HG02973 (cell line): ENCODE measurements at regions not wholly inside any gene's neighbourhood (a gene's known extent, or its start where the extent isn't known, plus 50 kb on each side); places are given as distances from the start of the nearest gene placed in this dataset.
"Not testable (repeated sequence)": the region's sequence is repeated elsewhere in the genome, so short reads cannot be mapped to it uniquely, and the experiment has no call there.

Source experiments
- ATAC-seq: cut with Tn5 transposase; IDR thresholded peaks from one replicate; pipeline ENCODE4 v1.9.1; 2021; ENCODE audit warnings: moderate library complexity; ENCODE audit not compliant: unreplicated experiment

DNA sequence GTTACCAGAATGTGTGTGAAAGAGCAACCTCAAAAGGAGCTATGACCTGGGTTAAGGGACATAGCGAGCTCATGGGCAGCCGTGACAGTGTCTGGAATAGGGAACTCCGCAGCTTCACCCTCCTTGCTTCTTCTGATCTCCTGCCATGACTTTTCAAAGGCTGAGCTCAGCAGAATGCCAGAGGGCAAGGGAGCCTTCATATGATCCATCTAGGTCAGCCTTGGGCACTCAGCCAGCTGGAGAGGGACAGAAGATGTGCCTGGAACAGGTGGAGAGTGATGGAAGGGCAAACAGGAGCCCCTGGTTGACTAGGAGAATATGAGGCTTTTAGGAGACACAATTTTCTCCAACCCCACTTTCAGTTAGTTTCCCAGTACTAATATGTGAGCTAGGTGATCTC, 352.8 kb upstream of the FRG2C start:
- ATAC-seq = not testable (repeated sequence)

DNA sequence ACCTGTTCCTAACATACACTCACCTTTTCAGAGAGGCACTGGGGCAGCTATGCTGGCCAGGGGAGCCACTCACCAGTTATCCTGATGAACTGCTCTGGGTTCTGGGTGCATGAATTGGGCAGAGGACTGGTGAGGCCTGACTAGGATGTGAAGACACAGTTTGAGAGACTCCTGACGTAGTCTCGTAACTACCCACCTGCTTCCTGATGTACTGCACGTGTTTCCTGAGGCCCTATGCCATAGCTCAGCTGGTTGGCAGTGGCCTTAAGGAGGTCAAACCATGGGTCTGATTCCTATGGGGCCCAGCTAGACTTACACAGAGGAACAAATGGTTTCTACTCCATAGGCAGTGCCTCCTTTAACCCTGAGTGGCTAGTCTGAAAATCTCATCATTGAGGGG, 351.7 kb upstream of the FRG2C start:
- not testable (repeated sequence) for ATAC-seq

DNA sequence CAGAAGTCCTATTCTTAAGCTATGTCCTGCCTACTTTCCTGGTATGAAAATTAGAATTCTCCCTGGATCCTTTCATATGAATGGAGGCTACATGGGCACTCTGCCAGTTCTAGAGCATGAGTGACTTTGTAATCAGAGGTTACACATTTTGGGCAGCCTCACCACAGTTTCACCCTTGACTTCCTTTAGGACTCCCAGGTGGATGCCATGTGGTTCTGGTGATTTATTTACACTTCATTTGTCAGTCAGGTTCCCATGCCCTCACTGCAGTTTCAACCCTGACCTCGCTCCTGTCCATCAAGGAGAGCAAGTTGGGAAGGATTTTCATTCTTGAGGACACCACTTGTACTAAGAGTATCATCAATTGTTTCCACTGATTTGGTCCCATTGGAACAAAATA, 344.4 kb upstream of the FRG2C start:
- ATAC-seq = not testable (repeated sequence)

DNA sequence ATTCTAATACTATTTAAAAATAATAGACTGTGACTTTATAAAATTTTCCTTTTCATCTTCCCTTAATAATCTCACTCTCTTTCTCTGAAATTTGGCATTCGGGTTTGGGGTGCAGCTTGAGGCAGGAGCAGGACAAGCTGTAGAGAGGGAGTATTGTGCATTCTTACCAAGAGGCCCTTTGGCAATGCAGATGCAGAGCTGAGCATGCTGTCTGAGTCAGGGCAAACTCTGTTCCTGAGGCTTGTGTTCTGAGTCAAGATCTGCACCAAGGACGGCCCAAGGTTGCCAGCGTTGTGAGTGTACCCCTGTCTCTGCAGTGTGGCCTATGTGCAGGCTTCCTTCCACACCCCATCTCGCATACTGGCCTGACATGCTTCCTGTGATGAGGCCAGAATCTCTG, 343.8 kb upstream of the FRG2C start:
- ATAC-seq = no peak

DNA sequence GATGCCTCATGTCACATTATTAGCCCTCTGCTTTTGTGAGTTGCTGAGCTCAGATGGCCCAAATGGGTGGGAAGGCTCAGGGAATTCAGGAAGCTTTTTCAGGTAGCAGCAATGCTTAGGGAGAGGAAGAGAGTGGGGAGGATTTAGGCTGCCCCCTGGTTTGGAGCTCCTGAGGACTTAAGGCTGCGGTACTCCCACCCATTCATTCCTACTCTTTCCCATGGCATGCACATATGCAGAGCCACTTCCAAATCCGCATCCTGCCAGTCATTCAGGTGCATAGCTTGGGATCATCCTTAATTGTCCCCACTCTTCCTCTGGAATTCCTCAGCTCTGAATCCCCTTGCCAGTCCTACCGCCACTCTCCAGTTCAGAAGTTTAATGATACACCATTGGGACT, 343.1 kb upstream of the FRG2C start:
- no peak for ATAC-seq

DNA sequence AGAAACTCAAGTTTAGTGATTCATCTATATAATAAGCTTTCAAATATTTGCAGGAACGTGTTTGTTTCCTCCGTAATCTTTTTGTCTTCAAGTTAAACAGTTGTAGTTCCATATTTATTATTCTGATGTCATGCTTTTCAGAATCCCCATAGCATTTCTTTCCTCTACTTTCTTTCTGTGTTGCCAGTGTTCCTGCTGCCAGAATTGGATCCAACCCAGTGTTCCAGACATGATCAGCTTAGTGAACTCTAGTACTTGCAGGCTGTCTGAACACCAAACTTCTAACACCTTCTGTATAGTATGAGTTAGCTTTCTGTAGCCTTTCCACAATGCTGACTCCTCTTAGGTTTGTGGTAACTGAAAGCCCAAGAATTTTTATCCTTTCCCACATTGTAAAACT, 340.2 kb upstream of the FRG2C start:
- ATAC-seq = not testable (repeated sequence)

DNA sequence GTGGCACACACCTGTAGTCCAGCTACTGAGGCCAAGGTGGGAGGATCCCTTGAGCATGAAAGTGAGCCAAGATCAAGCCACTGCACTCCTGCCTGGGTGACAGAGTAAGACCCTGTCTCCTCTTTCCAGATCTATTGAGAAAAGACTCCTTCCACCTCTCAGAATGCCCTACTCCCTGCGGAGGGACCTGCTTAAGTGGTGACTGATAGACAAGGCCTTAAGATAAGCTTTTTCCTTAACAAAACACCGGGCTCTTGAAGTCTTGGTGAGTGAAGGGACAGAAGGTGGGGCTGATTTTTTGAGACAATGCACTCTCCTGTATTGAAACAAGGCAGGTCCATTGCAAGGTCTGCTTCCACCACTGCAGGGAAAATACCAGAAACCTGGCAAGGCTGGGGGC, 338.4 kb upstream of the FRG2C start:
- ATAC-seq = no peak

DNA sequence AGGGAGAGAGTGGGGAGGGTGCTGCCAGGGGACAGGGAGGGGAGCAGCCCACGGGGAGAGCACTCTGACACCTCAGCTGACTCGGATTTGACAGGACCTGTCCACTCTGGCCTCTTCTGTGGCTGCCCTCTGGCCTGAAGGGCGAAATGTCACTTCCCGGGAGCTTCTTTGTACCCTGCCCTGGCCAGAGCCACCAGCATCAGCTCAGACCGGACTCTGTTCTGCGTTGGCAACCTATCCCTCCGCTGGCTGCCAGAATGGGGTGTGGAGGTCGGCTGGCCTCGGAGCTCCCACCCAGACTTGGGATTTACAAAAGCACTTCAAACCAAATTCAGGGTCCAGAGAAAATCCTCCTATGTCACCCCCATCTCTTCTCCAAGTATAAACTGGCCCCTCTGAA, 336.7 kb upstream of the FRG2C start:
- ATAC-seq = no peak

DNA sequence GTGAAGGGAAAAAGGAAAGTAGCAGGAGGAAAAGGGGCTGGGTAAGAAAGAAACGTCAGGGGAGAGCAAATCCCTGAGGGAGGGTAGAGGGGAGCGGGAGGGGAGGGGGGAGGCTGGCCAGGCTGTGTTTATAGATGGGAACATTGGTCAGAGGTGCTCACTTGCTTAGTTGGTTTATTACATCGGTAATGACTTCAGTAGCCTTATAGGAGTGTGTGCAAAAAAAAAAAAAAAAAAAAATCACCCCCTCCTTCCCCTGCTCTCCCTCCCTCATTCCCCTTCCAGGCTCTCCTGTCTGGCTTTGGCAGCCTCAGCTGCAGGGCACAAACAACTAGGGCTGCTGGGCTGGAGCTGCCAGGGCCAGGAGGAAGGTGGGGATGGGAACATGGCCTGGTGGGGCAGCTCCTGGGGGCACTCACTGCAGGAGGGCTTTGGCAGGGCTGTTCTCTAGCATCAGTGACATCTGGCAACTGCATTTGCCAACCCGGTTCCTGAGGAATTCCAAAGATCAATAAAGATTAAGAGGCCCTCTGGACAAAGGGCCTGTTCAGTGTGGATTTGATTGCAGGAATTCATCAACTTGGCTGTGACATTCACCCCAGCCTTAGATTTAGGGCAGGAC, 334.5 kb upstream of the FRG2C start:
- no peak for ATAC-seq

DNA sequence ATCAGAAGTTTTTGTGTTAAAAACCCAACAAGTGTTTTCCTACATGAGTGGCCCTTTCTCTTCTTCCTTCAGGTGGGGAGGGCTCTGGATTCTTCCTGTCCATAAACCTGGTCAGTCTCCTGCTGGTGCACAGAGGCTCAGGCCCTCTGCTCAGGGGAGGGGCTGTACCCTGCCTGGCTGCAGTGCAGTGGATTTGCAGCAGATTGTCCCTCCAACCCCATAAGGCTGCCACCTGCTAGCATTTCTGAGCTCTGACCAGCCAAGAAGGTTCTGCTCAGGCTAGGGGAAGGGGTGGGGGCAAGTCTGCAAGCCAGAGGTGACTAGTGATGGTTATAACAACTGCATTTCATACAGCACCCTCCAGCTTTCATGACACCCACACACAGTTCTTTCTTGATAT, 333.7 kb upstream of the FRG2C start:
- ATAC-seq = not testable (repeated sequence)

DNA sequence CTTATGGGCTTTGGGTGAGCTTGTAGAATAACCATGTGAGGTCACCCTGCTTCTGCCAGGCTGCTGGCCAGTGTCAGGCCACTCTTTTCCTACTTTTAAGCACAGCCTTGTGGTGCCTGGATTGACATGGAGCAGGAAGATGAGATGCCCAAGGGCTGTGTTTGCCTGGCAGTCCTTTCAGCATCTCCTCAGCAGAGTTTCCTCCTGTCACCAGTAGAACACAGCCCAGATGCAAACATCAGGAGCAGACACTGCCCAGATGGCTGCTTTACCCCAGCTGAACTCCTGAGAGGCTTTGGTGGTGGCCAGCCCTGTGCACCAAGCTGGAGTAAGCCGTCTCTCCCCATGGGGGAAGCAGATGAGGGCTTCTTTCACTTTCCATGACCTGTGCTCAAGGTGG, 332.0 kb upstream of the FRG2C start:
- not testable (repeated sequence) for ATAC-seq

DNA sequence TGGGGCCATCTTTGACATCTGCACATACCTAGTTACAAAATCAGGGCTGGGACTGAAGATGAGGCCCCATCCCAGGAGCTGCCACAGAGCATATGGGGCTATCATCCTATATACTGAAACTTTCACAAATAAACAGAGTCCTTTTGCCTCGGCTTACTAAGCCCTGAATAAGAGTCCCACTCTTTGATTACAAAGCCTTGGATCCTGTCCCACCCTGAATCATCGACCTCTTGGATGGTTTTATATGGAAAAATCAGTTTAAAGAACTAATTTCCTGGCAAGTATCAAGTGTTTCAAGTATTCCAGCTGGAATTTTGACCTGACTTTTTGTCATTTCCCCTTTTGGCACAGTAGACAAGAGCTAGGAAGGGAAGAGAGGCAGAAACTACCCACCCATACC, 331.3 kb upstream of the FRG2C start:
- ATAC-seq = no peak

DNA sequence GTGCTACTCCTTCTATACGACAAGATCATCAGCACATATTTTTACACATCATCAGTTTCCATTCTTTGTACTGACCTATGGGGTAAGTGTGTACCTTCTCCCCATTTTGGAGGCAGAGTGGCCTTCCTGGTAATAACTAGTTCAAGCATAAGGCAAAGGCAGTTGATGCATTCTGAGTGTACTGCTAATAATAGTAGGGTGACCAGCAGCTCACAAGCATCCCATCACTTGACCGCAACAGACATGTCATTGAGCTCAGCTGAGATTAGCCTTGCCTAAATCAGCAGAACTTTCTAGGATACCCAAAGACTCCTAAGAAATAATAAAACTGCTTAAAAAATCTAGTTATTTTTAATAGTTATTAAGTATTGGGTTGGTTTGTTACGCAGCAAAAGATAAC, 329.8 kb upstream of the FRG2C start:
- ATAC-seq = no peak

DNA sequence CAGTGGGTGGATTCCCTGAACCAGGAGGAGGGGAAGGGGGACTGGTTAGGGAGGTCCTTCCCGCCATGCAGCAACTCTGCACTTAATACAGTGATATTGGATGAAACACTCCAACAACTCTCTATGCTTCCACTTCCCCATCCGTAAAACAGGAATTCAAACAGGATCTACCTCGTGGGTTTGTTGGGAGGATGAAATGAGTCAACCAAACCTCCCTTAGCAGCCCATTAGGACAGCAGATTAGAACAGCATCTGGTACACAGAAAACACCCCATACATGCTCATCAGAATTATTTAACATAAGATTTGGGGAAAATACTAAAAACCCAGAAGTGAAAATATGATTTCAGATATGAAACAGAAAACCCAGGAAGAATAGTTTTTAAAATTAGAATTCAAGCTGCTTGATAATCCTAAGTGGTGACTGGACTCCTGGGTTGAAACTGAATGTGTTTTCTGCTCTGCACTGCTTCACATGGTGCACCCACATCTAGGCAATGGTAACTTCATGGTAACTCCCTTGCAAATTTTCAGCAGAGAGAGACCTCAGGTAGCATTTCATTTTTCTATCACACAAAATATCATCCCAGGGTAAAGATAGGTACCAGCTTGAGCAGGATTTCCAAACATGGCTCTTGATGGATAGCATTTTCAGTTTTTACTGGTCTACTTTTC, 326.8 kb upstream of the FRG2C start:
- ATAC-seq = no peak

DNA sequence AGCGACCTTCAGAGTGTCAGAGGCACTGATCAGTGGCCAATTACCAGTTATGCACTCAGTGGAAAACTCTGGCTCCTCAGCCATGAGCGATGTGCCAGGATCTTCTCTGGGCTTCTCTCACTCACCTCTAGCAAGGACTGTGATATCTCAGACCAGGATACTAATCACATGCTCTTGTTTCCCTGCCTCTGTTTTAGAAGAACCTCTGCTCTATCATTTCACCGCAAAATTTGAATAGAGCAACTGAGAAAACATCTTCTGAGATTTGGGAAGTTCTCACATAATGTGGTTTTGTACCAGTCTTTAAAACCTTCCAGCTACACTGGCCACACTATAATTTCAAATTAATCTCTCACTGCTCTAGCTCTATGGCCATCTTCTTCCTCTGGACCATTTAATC, 325.8 kb upstream of the FRG2C start:
- ATAC-seq = no peak

DNA sequence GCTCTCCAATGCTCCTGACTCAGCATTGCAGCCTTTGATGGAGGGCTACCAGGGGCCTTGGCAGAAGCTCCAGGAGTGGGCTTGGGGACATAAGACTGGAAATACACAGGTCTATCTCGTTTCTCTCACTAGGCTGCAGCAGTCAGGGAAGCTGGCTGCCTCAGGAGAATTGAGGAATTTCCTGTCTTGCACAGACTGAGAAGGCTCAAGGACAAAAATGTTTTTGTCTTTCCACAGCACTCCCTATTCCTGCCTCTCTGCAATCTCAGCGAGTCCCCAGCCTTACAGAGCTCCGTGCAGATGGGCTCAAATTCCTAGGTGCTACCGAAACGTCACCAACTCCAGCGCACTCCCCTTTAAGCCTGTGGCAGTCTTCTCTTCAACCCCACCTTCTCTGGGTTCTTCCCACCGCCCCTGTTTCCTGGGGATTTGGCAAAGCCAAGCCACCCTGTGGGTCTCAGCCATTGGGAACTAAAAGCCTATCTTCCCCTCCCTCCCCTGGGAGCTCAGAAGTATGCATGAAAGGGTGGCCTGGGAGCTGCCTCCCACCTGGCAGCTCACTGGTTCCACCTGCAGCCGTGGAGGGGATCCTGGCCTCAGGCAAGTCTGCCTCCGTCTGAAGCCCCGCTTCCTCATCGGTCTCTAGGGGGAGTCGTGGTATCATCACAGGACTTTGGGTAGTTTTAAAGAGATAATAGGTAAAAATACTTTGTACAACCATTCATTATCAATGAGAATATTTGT, 322.6 kb upstream of the FRG2C start:
- no peak for ATAC-seq

DNA sequence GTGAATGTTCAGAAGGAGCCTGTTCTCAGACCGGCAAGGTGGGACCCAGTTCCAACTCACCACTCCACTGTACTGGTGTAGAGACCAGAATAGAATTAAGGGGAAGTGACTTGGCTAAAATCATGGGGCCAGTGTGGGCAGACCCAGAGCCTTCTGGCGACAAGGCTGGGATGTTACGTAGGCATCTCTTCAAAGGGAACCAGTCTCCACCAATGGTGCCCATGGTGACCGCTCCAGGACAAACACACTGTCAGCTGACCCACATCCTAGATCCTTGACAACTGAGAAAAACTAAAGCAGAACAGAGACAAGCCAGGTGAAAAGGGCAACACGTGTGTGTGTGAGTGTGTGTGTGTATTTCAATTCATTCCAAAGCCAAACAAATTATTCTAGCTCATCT, 321.7 kb upstream of the FRG2C start:
- ATAC-seq = no peak

DNA sequence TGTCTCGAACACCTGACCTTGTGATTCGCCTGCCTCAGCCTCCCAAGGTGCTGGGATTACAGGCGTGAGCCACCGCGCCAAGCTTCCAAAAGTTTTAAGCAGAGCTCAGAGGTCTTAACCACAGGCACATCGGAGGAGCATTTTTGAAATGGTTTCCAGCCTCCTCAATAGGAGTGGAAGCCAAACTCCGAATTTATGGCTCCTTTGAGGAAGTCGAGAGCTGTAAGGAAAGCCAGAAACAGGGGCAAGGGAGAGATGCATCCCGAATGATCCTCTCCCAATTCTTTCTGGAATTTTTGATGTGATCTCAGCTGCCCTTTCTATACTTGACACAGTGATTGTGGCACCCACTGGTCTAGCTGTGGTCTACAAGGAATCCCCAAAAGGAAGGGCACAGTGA, 313.6 kb upstream of the FRG2C start:
- ATAC-seq = not testable (repeated sequence)

DNA sequence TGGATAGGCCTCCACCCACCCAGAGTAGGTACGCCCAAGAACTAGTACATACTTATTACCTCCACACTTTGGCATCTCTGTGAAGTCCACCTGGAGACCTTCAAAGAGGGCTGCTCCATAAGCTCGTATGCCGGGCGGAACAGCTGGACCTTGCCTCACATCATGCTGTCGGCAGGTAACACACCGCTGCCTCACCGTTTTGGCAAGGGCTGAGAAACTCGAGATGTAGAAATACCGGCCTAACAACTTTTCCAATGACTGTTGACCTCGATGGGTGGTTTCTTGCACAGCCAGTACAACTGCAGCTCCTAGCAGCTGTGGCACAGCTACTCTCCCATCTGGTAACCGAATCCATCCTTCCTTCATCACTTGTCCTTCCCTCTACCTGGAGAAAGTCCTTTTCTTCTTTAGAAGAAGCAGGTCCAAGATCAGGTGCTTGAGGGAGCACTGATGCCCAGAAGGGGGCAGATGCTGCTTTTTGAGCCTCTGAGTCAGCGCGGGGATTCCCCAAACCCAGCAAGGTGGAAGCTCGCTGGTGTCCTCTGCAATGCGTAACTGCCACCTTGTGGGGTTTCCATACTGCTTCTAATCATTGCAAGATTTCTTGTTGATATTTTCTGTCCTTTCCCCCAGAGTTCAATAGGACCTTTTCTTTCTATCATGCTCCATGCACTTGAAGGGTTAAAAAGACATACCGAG, 301.9 kb upstream of the FRG2C start:
- not testable (repeated sequence) for ATAC-seq

DNA sequence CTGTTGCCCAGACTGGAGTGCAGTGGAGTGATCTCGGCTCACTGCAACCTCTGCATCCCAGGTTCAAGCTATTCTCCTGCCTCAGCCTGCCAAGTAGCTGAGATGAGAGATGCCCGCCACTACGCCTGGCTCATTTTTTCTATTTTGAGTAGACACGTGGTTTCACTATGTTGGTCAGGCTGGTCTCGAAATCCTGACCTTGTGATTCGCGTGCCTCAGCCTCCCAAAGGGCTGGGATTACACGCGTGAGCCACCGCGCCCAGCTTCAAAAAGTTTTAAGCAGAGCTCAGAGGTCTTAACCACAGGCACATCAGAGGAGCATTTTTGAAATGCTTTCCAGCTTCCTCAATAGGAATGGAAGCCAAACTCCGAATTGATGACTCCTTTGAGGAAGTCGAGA, 291.2 kb upstream of the FRG2C start:
- not testable (repeated sequence) for ATAC-seq

DNA sequence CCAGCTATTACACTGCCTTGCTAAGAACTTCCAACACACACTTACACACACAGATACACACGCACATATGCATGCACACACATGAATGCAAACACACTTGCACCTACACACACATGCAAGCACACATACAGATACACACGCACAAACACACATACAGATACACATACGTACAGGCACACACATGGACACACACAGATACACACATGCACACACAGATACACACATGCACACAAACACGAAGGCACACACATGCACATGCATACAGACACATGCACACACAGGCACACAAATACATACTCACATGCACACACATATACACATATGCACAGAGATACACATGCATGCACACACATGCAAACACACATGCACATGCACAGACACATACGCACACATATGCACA, 284.3 kb upstream of the FRG2C start:
- ATAC-seq = not testable (repeated sequence)
